ENCODE measurements at regions not wholly inside any gene's neighbourhood (a gene's known extent, or its start where the extent isn't known, plus 50 kb on each side); places are given as distances from the start of the nearest gene placed in this dataset.

GRCh38 chr5:85148701-85149100, 764.0 kb upstream of the EDIL3 start:
- intact Hi-C loops (cut with DNase I, micrococcal nuclease) = no loop called here

GRCh38 chr5:85159395-85159794, 774.7 kb upstream of the EDIL3 start:
- no peak for ATAC-seq
- no peak for DNase-seq
- intact Hi-C loops (cut with DNase I, micrococcal nuclease) = no loop called here

More at GRCh38 chr5:85148701-85149100, 764.0 kb upstream of the EDIL3 start:
- no peak for DNase-seq
- no peak for ATAC-seq

- ATAC-seq = no peak
- DNase-seq = no peak
- intact Hi-C loops (cut with DNase I, micrococcal nuclease) = no loop called here
These were observed 783.8 kb upstream of the EDIL3 start for GRCh38 chr5:85168474-85168873.

- intact Hi-C loops (cut with DNase I, micrococcal nuclease) = no loop called here
- no peak for DNase-seq
- no peak for ATAC-seq
These were observed 785.5 kb upstream of the EDIL3 start for GRCh38 chr5:85170183-85170582.

GRCh38 chr5:85173469-85173868, 788.8 kb upstream of the EDIL3 start:
- intact Hi-C loops (cut with DNase I, micrococcal nuclease) = no loop called here

GRCh38 chr5:85182344-85182743, 797.7 kb upstream of the EDIL3 start:
- DNase-seq (no peak), ATAC-seq (no peak)
- intact Hi-C loops (cut with DNase I, micrococcal nuclease) = no loop called here

More at GRCh38 chr5:85173469-85173868, 788.8 kb upstream of the EDIL3 start:
- no peak for DNase-seq
- no peak for ATAC-seq

- DNase-seq (no peak), ATAC-seq (no peak)
- intact Hi-C loops (cut with DNase I, micrococcal nuclease) = no loop called here
These were observed 819.6 kb upstream of the EDIL3 start for GRCh38 chr5:85204289-85204688.

GRCh38 chr5:85205430-85205829, 820.8 kb upstream of the EDIL3 start:
- ATAC-seq (no peak), DNase-seq (no peak)
- intact Hi-C loops (cut with DNase I, micrococcal nuclease) = no loop called here

GRCh38 chr5:85225388-85225787, 840.7 kb upstream of the EDIL3 start:
- intact Hi-C loops (cut with DNase I, micrococcal nuclease) = no loop called here

GRCh38 chr5:85249204-85249603, 864.5 kb upstream of the EDIL3 start:
- ATAC-seq = no peak
- intact Hi-C loops (cut with DNase I, micrococcal nuclease) = no loop called here
- DNase-seq = no peak

More at GRCh38 chr5:85225388-85225787, 840.7 kb upstream of the EDIL3 start:
- ATAC-seq (no peak), DNase-seq (no peak)

- no peak for ATAC-seq
- DNase-seq = no peak
- intact Hi-C loops (cut with DNase I, micrococcal nuclease) = no loop called here
These were observed 878.4 kb upstream of the EDIL3 start for GRCh38 chr5:85263125-85263524.

GRCh38 chr5:85266692-85267091, 882.0 kb upstream of the EDIL3 start:
- ATAC-seq = no peak

GRCh38 chr5:85268194-85268593, 883.5 kb upstream of the EDIL3 start:
- ATAC-seq (no peak), DNase-seq (no peak)
- intact Hi-C loops (cut with DNase I, micrococcal nuclease) = no loop called here

More at GRCh38 chr5:85266692-85267091, 882.0 kb upstream of the EDIL3 start:
- intact Hi-C loops (cut with DNase I, micrococcal nuclease) = no loop called here
- DNase-seq = no peak

GRCh38 chr5:85278193-85278592, 893.5 kb upstream of the EDIL3 start:
- DNase-seq (no peak), ATAC-seq (no peak)
- intact Hi-C loops (cut with DNase I, micrococcal nuclease) = no loop called here

GRCh38 chr5:85288914-85289313, 904.2 kb upstream of the EDIL3 start:
- ATAC-seq = no peak
- intact Hi-C loops (cut with DNase I, micrococcal nuclease) = no loop called here
- no peak for DNase-seq

- DNase-seq = peak in 1 of 2 donors; percentile 7
- intact Hi-C loops (cut with DNase I, micrococcal nuclease) = no loop called here
- peak; percentile 84 for ATAC-seq
These were observed 908.6 kb upstream of the EDIL3 start for GRCh38 chr5:85293145-85293785.

- intact Hi-C loops (cut with DNase I, micrococcal nuclease) = no loop called here
These were observed 919.8 kb upstream of the EDIL3 start for GRCh38 chr5:85304524-85304923.

GRCh38 chr5:85305766-85306165, 921.1 kb upstream of the EDIL3 start:
- ATAC-seq (no peak), DNase-seq (no peak)
- intact Hi-C loops (cut with DNase I, micrococcal nuclease) = no loop called here

More at GRCh38 chr5:85304524-85304923, 919.8 kb upstream of the EDIL3 start:
- ATAC-seq (no peak), DNase-seq (no peak)

- no peak for ATAC-seq
- no peak for DNase-seq
- intact Hi-C loops (cut with DNase I, micrococcal nuclease) = no loop called here
These were observed 926.9 kb upstream of the EDIL3 start for GRCh38 chr5:85311536-85311935.

GRCh38 chr5:85320495-85320894, 935.8 kb upstream of the EDIL3 start:
- no peak for ATAC-seq
- no peak for DNase-seq
- intact Hi-C loops (cut with DNase I, micrococcal nuclease) = no loop called here

GRCh38 chr5:85333276-85333675, 948.6 kb upstream of the EDIL3 start:
- DNase-seq (no peak), ATAC-seq (no peak)
- intact Hi-C loops (cut with DNase I, micrococcal nuclease) = no loop called here
